SIG-M5 treated with dmso at 0.1 percent for 504 hours (cell line): ENCODE measurements at regions not wholly inside any gene's neighbourhood (a gene's known extent, or its start where the extent isn't known, plus 50 kb on each side); places are given as distances from the start of the nearest gene placed in this dataset.

Experiments used
- DNase-seq: peaks from one replicate; lab custom pipeline; 2025; ENCODE audit not compliant: unreplicated experiment; lab: John Stamatoyannopoulos, UW

GRCh38 chr12:60034147-60034546 is 438.3 kb downstream of the SLC16A7 start:
- no peak for DNase-seq

GRCh38 chr12:60035835-60036234 is 440.0 kb downstream of the SLC16A7 start:
- no peak for DNase-seq

- no peak for DNase-seq
These were observed 447.0 kb downstream of the SLC16A7 start for GRCh38 chr12:60042835-60043234.

GRCh38 chr12:60043236-60043635 is 447.4 kb downstream of the SLC16A7 start:
- DNase-seq: no peak

- DNase-seq: no peak
These were observed 456.7 kb downstream of the SLC16A7 start for GRCh38 chr12:60052483-60052882.

- no peak for DNase-seq
These were observed 463.4 kb downstream of the SLC16A7 start for GRCh38 chr12:60059180-60059579.

GRCh38 chr12:60066655-60067054 is 470.8 kb downstream of the SLC16A7 start:
- no peak for DNase-seq

GRCh38 chr12:60070552-60070951 is 474.7 kb downstream of the SLC16A7 start:
- DNase-seq: peak; percentile 3

GRCh38 chr12:60071759-60072191 is 475.9 kb downstream of the SLC16A7 start:
- no peak for DNase-seq

GRCh38 chr12:60072911-60073310 is 477.1 kb downstream of the SLC16A7 start:
- no peak for DNase-seq

GRCh38 chr12:60075091-60075490 is 479.3 kb downstream of the SLC16A7 start:
- DNase-seq: no peak

GRCh38 chr12:60078026-60078425 is 482.2 kb downstream of the SLC16A7 start:
- DNase-seq: no peak

GRCh38 chr12:60093428-60093827 is 497.6 kb downstream of the SLC16A7 start:
- DNase-seq: no peak

- DNase-seq: no peak
These were observed 498.6 kb downstream of the SLC16A7 start for GRCh38 chr12:60094436-60094835.

- no peak for DNase-seq
These were observed 500.9 kb downstream of the SLC16A7 start for GRCh38 chr12:60096727-60097126.

GRCh38 chr12:60100160-60100559 is 504.3 kb downstream of the SLC16A7 start:
- no peak for DNase-seq

GRCh38 chr12:60100852-60101251 is 505.0 kb downstream of the SLC16A7 start:
- DNase-seq: peak; percentile 59

- no peak for DNase-seq
These were observed 505.9 kb downstream of the SLC16A7 start for GRCh38 chr12:60101715-60102114.

GRCh38 chr12:60106214-60106613 is 510.4 kb downstream of the SLC16A7 start:
- DNase-seq: no peak

- no peak for DNase-seq
These were observed 512.2 kb downstream of the SLC16A7 start for GRCh38 chr12:60107992-60108391.

- no peak for DNase-seq
These were observed 516.2 kb downstream of the SLC16A7 start for GRCh38 chr12:60112063-60112462.

GRCh38 chr12:60112763-60113162 is 516.9 kb downstream of the SLC16A7 start:
- no peak for DNase-seq

- DNase-seq: no peak
These were observed 518.3 kb downstream of the SLC16A7 start for GRCh38 chr12:60114169-60114568.

GRCh38 chr12:60119327-60119726 is 523.5 kb downstream of the SLC16A7 start:
- DNase-seq: no peak
